Caco-2 (cell line): ENCODE measurements at regions not wholly inside any gene's neighbourhood (a gene's known extent, or its start where the extent isn't known, plus 50 kb on each side); places are given as distances from the start of the nearest gene placed in this dataset.

Experiments
- BruUV-seq: library from RNA; stranded (reverse); fragments of 400-500 nt; replicated peaks from 2 replicates; lab custom pipeline; 2021; lab: Mats Ljungman, UMichigan
- CTCF ChIA-PET: fragments of 300-600 bp; sonication (Branson Sonifier 250); formaldehyde crosslinking; loops from one replicate; lab custom pipeline; 2022; ENCODE audit warnings: antibody characterized with exemption; lab: Charles Lee
- POLR2A ChIA-PET: fragments of 300-600 bp; sonication (Branson Sonifier 250); formaldehyde crosslinking; loops from one replicate; lab custom pipeline; 2022; ENCODE audit warnings: antibody characterized with exemption; lab: Charles Lee
- DNase-seq, 2 experiments: peaks; one replicate each; pipeline versions ENCODE4 v3.0.0 to v3.0.0-alpha.2; 2020 to 2022
- H3K27me3 ChIP-seq: replicated peaks from 2 replicates; pipeline ENCODE4 v1.6.0; 2011; ENCODE audit warnings: low read length; ENCODE audit not compliant: control insufficient read depth, insufficient read depth
- H3K36me3 ChIP-seq: 2 replicates; pipeline ENCODE4 v1.5.1; 2011; ENCODE audit warnings: low read length; ENCODE audit not compliant: control insufficient read depth, insufficient read depth
- H3K4me1 ChIP-seq: fragments of 250-450 bp; sonication (Bioruptor Pico); 2 replicates; pipeline ENCODE4 v1.5.1; 2020; ENCODE audit warnings: mild to moderate bottlenecking
- H3K4me3 ChIP-seq: 2 replicates; pipeline ENCODE4 v1.5.1; 2011; ENCODE audit warnings: low read depth, mild to moderate bottlenecking, control low read depth, low read length
- H3K9me3 ChIP-seq: fragments of 250-450 bp; sonication (Bioruptor Pico); 2 replicates; pipeline ENCODE4 v1.5.1; 2020; ENCODE audit warnings: mild to moderate bottlenecking, moderate library complexity
- H3K27ac Mint-ChIP-seq: one replicate; pipeline ENCODE4 v1.8.0; 2022; ENCODE audit warnings: mixed read lengths; ENCODE audit not compliant: unreplicated experiment
- H3K27me3 Mint-ChIP-seq: one replicate; pipeline ENCODE4 v1.8.0; 2022; ENCODE audit warnings: mixed read lengths; ENCODE audit not compliant: insufficient read depth, unreplicated experiment
- H3K36me3 Mint-ChIP-seq: one replicate; pipeline ENCODE4 v1.8.0; 2022; ENCODE audit warnings: mild to moderate bottlenecking, mixed read lengths; ENCODE audit not compliant: insufficient read depth, unreplicated experiment
- H3K4me1 Mint-ChIP-seq: one replicate; pipeline ENCODE4 v1.8.0; 2022; ENCODE audit warnings: low read depth, mixed read lengths; ENCODE audit not compliant: unreplicated experiment
- H3K4me3 Mint-ChIP-seq: one replicate; pipeline ENCODE4 v1.8.0; 2022; ENCODE audit warnings: mild to moderate bottlenecking, moderate library complexity, mixed read lengths; ENCODE audit not compliant: unreplicated experiment
- H3K9me3 Mint-ChIP-seq: one replicate; pipeline ENCODE4 v1.8.0; 2022; ENCODE audit warnings: mixed read lengths; ENCODE audit not compliant: unreplicated experiment
- CTCF ChIP-seq, 2 experiments: fragments of 200-600 bp in 1 of 2; IDR thresholded peaks; 1 replicate in 1 of 2; 2 replicates in 1 of 2; pipeline versions ENCODE4 v1.5.1 to v1.8.0; 2011 to 2022; ENCODE audit warnings: antibody characterized with exemption in 1 of 2, control low read depth in 1 of 2, inconsistent platforms in 1 of 2, low read depth in 1 of 2, low read length in 1 of 2, mild to moderate bottlenecking in 1 of 2, moderate library complexity in 1 of 2; ENCODE audit not compliant: insufficient read depth in 1 of 2, severe bottlenecking in 1 of 2, unreplicated experiment in 1 of 2
- intact Hi-C: fragments of 100-400 bp; cut with micrococcal nuclease; formaldehyde crosslinking; loops from one replicate; pipeline ENCODE4 v1.10.0; 2022; ENCODE audit not compliant: unreplicated experiment

GRCh38 chr3:176765382-176765900 is 431.8 kb downstream of the TBL1XR1 start:
- peaks cover 1% of the 10 kb centered on the region for H3K4me1 ChIP-seq
- no peak for DNase-seq
- no TSS peak for BruUV-seq
- H3K27me3 ChIP-seq = no peaks in the 10 kb centered on the region
- H3K4me3 ChIP-seq = no peak overlapping the region
- CTCF ChIA-PET = no interaction called here
- Mint-ChIP-seq H3K4me1 (no peaks in the 10 kb centered on the region), H3K27ac (no peak overlapping the region), H3K27me3 (no peaks in the 10 kb centered on the region), H3K36me3 (no peaks in the 10 kb centered on the region), H3K4me3 (no peak overlapping the region), H3K9me3 (peaks cover 59% of the 10 kb centered on the region)
- TF ChIP-seq CTCF (IDR thresholded peaks at IDR 0.05; ENCODE audit: insufficient read depth in 1 of 2, low read depth in 1 of 2, low read length in 1 of 2, severe bottlenecking in 1 of 2, unreplicated experiment in 1 of 2) = no peak
- POLR2A ChIA-PET = no interaction called here
- no peaks in the 10 kb centered on the region; the same call in 1 of the 2 replicates for H3K9me3 ChIP-seq
- intact Hi-C loops = no loop called here
- no peaks in the 10 kb centered on the region for H3K36me3 ChIP-seq

- Mint-ChIP-seq H3K27ac (no peak overlapping the region), H3K4me3 (no peak overlapping the region), H3K9me3 (peaks cover 32% of the 10 kb centered on the region), H3K27me3 (no peaks in the 10 kb centered on the region), H3K4me1 (no peaks in the 10 kb centered on the region), H3K36me3 (no peaks in the 10 kb centered on the region)
- no TSS peak for BruUV-seq
- DNase-seq = peak; percentile 71 to 73
- no peaks in the 10 kb centered on the region for H3K27me3 ChIP-seq
- peaks cover 17% of the 10 kb centered on the region for H3K4me1 ChIP-seq
- TF ChIP-seq CTCF (IDR thresholded peaks at IDR 0.05; ENCODE audit: insufficient read depth in 1 of 2, low read depth in 1 of 2, low read length in 1 of 2, severe bottlenecking in 1 of 2, unreplicated experiment in 1 of 2) = no peak
- H3K36me3 ChIP-seq = no peaks in the 10 kb centered on the region
- no peaks in the 10 kb centered on the region; the same call in 1 of the 2 replicates for H3K9me3 ChIP-seq
- intact Hi-C loops = loop anchor here (1.0 kb wide), 3 partner anchors 21 to 96 kb away; no protein-coding TSS in a partner anchor
- ChIA-PET CTCF (no interaction called here), POLR2A (interaction anchor here (0.7 kb wide), 1 partner anchor 21 kb away, joined by 3 read pairs; no protein-coding TSS in a partner anchor)
- no peak overlapping the region for H3K4me3 ChIP-seq
Measured at GRCh38 chr3:176759815-176760506, 437.3 kb downstream of the TBL1XR1 start.

GRCh38 chr3:176757429-176757828 is 439.9 kb downstream of the TBL1XR1 start:
- POLR2A ChIA-PET = no interaction called here
- peaks cover 25% of the 10 kb centered on the region for H3K9me3 Mint-ChIP-seq
- CTCF ChIA-PET = no interaction called here
- Histone ChIP-seq H3K4me3 (no peak overlapping the region), H3K27me3 (no peaks in the 10 kb centered on the region), H3K9me3 (no peaks in the 10 kb centered on the region; the same call in 1 of the 2 replicates), H3K36me3 (no peaks in the 10 kb centered on the region), H3K4me1 (peaks cover 17% of the 10 kb centered on the region)
- H3K27me3 Mint-ChIP-seq = no peaks in the 10 kb centered on the region
- no peaks in the 10 kb centered on the region for H3K36me3 Mint-ChIP-seq
- no peak overlapping the region for H3K27ac Mint-ChIP-seq
- no TSS peak for BruUV-seq
- no peak for DNase-seq
- no peaks in the 10 kb centered on the region for H3K4me1 Mint-ChIP-seq
- no peak for TF ChIP-seq CTCF (IDR thresholded peaks at IDR 0.05; ENCODE audit: insufficient read depth in 1 of 2, low read depth in 1 of 2, low read length in 1 of 2, severe bottlenecking in 1 of 2, unreplicated experiment in 1 of 2)
- H3K4me3 Mint-ChIP-seq = no peak overlapping the region
- intact Hi-C loops = no loop called here
